Calu3 (cell line): ENCODE measurements at regions not wholly inside any gene's neighbourhood (a gene's known extent, or its start where the extent isn't known, plus 50 kb on each side); places are given as distances from the start of the nearest gene placed in this dataset.

Experiments
- BruUV-seq: library from RNA; stranded (reverse); fragments of 400-500 nt; replicated peaks from 2 replicates; lab custom pipeline; 2021; lab: Mats Ljungman, UMichigan
- CTCF ChIA-PET: fragments of 300-600 bp; sonication (Branson Sonifier 250); formaldehyde crosslinking; loops from one replicate; lab custom pipeline; 2022; ENCODE audit warnings: antibody characterized with exemption; lab: Charles Lee
- DNase-seq: peaks from one replicate; pipeline ENCODE4 v3.0.0; 2022
- H3K27ac Mint-ChIP-seq: one replicate; pipeline ENCODE4 v1.8.0; 2022; ENCODE audit warnings: mixed read lengths; ENCODE audit not compliant: unreplicated experiment
- H3K27me3 Mint-ChIP-seq: one replicate; pipeline ENCODE4 v1.8.0; 2022; ENCODE audit warnings: mixed read lengths; ENCODE audit not compliant: unreplicated experiment
- H3K36me3 Mint-ChIP-seq: one replicate; pipeline ENCODE4 v1.8.0; 2022; ENCODE audit warnings: mild to moderate bottlenecking, moderate library complexity, mixed read lengths; ENCODE audit not compliant: insufficient read depth, unreplicated experiment
- H3K4me1 Mint-ChIP-seq: one replicate; pipeline ENCODE4 v1.8.0; 2022; ENCODE audit warnings: mild to moderate bottlenecking, low read depth, mixed read lengths; ENCODE audit not compliant: unreplicated experiment
- H3K4me3 Mint-ChIP-seq: one replicate; pipeline ENCODE4 v1.8.0; 2022; ENCODE audit warnings: mild to moderate bottlenecking, low read depth, moderate library complexity, mixed read lengths; ENCODE audit not compliant: unreplicated experiment
- H3K9me3 Mint-ChIP-seq: one replicate; pipeline ENCODE4 v1.8.0; 2022; ENCODE audit warnings: low read depth, mixed read lengths; ENCODE audit not compliant: unreplicated experiment
- CTCF ChIP-seq: fragments of 200-600 bp; IDR thresholded peaks from one replicate; pipeline ENCODE4 v1.8.0; 2022; ENCODE audit warnings: antibody characterized with exemption; ENCODE audit not compliant: unreplicated experiment
- intact Hi-C: fragments of 100-400 bp; cut with micrococcal nuclease; formaldehyde crosslinking; loops from one replicate; pipeline ENCODE4 v1.10.0; 2022; ENCODE audit not compliant: unreplicated experiment

- no TSS peak for BruUV-seq
- intact Hi-C loops = no loop called here
- H3K27me3 Mint-ChIP-seq = no peaks in the 10 kb centered on the region
- H3K4me1 Mint-ChIP-seq = no peaks in the 10 kb centered on the region
- H3K9me3 Mint-ChIP-seq = no peaks in the 10 kb centered on the region
- DNase-seq = no peak
- TF ChIP-seq CTCF = no peak
- no peak overlapping the region for H3K4me3 Mint-ChIP-seq
- CTCF ChIA-PET = no interaction called here
- no peaks in the 10 kb centered on the region for H3K36me3 Mint-ChIP-seq
- no peak overlapping the region for H3K27ac Mint-ChIP-seq
Measured at GRCh38 chr4:187576751-187577150, 418.8 kb upstream of the ZFP42 start.

GRCh38 chr4:187577941-187578480 is 417.6 kb upstream of the ZFP42 start:
- Mint-ChIP-seq H3K9me3 (no peaks in the 10 kb centered on the region), H3K36me3 (no peaks in the 10 kb centered on the region), H3K27ac (no peak overlapping the region), H3K4me1 (no peaks in the 10 kb centered on the region), H3K27me3 (no peaks in the 10 kb centered on the region), H3K4me3 (no peak overlapping the region)
- no peak for TF ChIP-seq CTCF
- no peak for DNase-seq
- CTCF ChIA-PET = no interaction called here
- no TSS peak for BruUV-seq
- intact Hi-C loops = no loop called here

GRCh38 chr4:187586892-187587291 is 408.7 kb upstream of the ZFP42 start:
- DNase-seq = no peak
- intact Hi-C loops = no loop called here
- Mint-ChIP-seq H3K27ac (no peak overlapping the region), H3K4me1 (no peaks in the 10 kb centered on the region), H3K9me3 (no peaks in the 10 kb centered on the region), H3K27me3 (no peaks in the 10 kb centered on the region), H3K36me3 (no peaks in the 10 kb centered on the region), H3K4me3 (no peak overlapping the region)
- CTCF ChIA-PET = no interaction called here
- no TSS peak for BruUV-seq
- no peak for TF ChIP-seq CTCF

- intact Hi-C loops = no loop called here
- Mint-ChIP-seq H3K27ac (no peak overlapping the region), H3K4me3 (no peak overlapping the region), H3K9me3 (no peaks in the 10 kb centered on the region), H3K4me1 (no peaks in the 10 kb centered on the region), H3K27me3 (no peaks in the 10 kb centered on the region), H3K36me3 (no peaks in the 10 kb centered on the region)
- BruUV-seq = no TSS peak
- no peak for DNase-seq
- TF ChIP-seq CTCF = no peak
- CTCF ChIA-PET = no interaction called here
Measured at GRCh38 chr4:187598196-187598595, 397.4 kb upstream of the ZFP42 start.
